ENCODE measurements at regions not wholly inside any gene's neighbourhood (a gene's known extent, or its start where the extent isn't known, plus 50 kb on each side); places are given as distances from the start of the nearest gene placed in this dataset.

DNA sequence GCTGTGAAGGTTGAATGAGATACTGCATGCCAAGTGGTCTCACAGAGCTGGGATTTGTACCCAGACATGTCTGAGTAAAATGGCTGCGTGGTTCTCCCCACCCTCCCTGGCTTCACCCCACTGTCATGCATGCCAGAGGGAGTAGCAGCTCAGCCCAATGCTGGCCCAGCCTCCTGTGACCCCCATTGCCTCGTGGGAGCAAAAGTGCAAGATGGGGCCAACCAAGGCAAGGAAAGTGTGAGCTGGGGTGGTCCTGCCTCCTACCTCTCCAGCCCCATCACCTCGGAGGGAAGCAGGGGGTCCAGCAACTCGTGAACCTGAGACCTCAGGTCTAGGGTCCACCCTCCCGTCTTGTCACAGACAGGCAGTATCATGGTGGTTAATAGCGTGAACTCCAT, 209.8 kb upstream of the GRIK3 start:
- DNase-seq = no peak
- no peaks in the 10 kb centered on the region for H3K9me3 ChIP-seq (replicated peaks)
- peaks cover 67% of the 10 kb centered on the region for H3K27me3 ChIP-seq (ENCODE audit: low read depth)
- no peak overlapping the region for H3K4me3 ChIP-seq
- H3K4me1 ChIP-seq = no peaks in the 10 kb centered on the region
- no peaks in the 10 kb centered on the region for H3K36me3 ChIP-seq
- no peak for TF ChIP-seq CTCF (IDR thresholded peaks at IDR 0.05; ENCODE audit: borderline replicate concordance)
- intact Hi-C loops (cut with micrococcal nuclease) = no loop called here
- no peak overlapping the region for H3K27ac ChIP-seq (replicated peaks)

GRCh38 chr1:37244815-37245214, 210.5 kb upstream of the GRIK3 start:
- Histone ChIP-seq H3K9me3 (replicated peaks) (no peaks in the 10 kb centered on the region), H3K4me3 (no peak overlapping the region), H3K27me3 (ENCODE audit: low read depth) (peaks cover 67% of the 10 kb centered on the region), H3K36me3 (no peaks in the 10 kb centered on the region), H3K4me1 (no peaks in the 10 kb centered on the region), H3K27ac (replicated peaks) (no peak overlapping the region)
- TF ChIP-seq CTCF (IDR thresholded peaks at IDR 0.05; ENCODE audit: borderline replicate concordance) = no peak
- intact Hi-C loops (cut with micrococcal nuclease) = no loop called here
- no peak for DNase-seq

DNA sequence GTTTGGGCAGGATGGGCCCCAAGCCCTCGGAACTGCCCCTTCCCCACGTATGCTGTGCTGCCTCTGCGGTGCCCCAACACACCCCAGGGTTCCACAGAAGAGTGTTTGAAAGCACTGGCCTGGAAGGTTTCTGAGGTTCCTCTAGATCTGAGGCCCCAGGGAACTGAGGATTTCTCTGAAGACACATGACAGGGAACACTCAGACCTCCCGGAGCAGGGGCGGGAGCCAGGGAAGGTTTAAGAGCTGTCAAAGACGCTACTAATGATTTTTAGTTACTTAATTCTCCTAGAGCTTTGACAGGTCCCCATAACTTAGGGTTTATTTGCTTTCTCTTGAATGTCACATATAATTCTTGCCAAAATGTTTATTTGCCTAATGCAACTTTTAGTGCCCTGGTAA, 212.3 kb upstream of the GRIK3 start:
- no peak overlapping the region for H3K4me3 ChIP-seq
- no peaks in the 10 kb centered on the region for H3K9me3 ChIP-seq (replicated peaks)
- peaks cover 65% of the 10 kb centered on the region for H3K27me3 ChIP-seq (ENCODE audit: low read depth)
- no peaks in the 10 kb centered on the region for H3K4me1 ChIP-seq
- intact Hi-C loops (cut with micrococcal nuclease) = no loop called here
- H3K27ac ChIP-seq (replicated peaks) = no peak overlapping the region
- no peak for DNase-seq
- TF ChIP-seq CTCF (IDR thresholded peaks at IDR 0.05; ENCODE audit: borderline replicate concordance) = no peak
- H3K36me3 ChIP-seq = no peaks in the 10 kb centered on the region

GRCh38 chr1:37250371-37250770, 216.1 kb upstream of the GRIK3 start:
- no peaks in the 10 kb centered on the region for H3K9me3 ChIP-seq (replicated peaks)
- no peak overlapping the region for H3K4me3 ChIP-seq
- intact Hi-C loops (cut with micrococcal nuclease) = no loop called here
- no peaks in the 10 kb centered on the region for H3K4me1 ChIP-seq
- no peak for TF ChIP-seq CTCF (IDR thresholded peaks at IDR 0.05; ENCODE audit: borderline replicate concordance)
- H3K27me3 ChIP-seq (ENCODE audit: low read depth) = peaks cover 83% of the 10 kb centered on the region
- H3K27ac ChIP-seq (replicated peaks) = no peak overlapping the region
- no peak for DNase-seq
- no peaks in the 10 kb centered on the region for H3K36me3 ChIP-seq

DNA sequence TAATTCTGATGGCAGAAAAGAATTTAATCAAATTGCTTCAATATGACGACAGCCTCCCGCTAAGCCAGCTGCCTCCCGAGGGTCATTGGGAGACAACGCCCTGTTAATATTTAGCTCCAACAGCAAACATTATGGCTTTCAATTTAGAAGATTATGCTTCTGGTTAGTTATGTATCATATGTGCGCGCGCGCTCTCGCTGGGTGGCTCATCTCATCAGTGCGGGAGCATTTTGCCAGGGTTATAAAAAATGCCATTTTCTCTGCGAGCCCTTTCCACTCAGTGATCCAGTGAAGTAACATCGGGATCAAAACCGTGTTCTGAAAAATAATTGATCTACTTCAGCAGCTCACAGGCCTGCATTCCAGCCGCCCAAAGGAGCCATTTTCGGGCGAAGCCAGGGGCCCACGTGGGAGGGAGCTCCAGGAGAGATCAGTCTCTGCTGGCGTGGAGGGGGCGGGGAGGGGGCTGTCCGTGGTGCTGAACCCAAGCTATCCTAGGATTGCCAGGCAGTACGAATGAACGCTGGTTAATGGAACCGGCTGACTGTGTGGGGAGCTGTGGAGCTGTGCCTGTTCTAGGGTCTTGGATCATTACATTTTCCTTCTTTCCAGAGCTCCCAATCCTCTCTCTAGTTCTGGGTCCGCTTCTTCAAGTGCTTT, 219.1 kb upstream of the ZC3H12A start:
- DNase-seq = no peak
- Histone ChIP-seq H3K36me3 (no peaks in the 10 kb centered on the region), H3K27me3 (ENCODE audit: low read depth) (peaks cover 93% of the 10 kb centered on the region), H3K9me3 (replicated peaks) (no peaks in the 10 kb centered on the region), H3K27ac (replicated peaks) (no peak overlapping the region), H3K4me1 (no peaks in the 10 kb centered on the region), H3K4me3 (no peak overlapping the region)
- intact Hi-C loops (cut with micrococcal nuclease) = no loop called here
- no peak for TF ChIP-seq CTCF (IDR thresholded peaks at IDR 0.05; ENCODE audit: borderline replicate concordance)
